Erythroblast (primary cell): ENCODE measurements at regions not wholly inside any gene's neighbourhood (a gene's known extent, or its start where the extent isn't known, plus 50 kb on each side); places are given as distances from the start of the nearest gene placed in this dataset.

ENCODE experiments used
- GATA1 ChIP-seq: IDR thresholded peaks from 2 replicates; pipeline ENCODE4 v1.6.1; 2011; ENCODE audit warnings: low read depth, mild to moderate bottlenecking, control low read depth, low read length, moderate library complexity
- POLR2A ChIP-seq: IDR thresholded peaks from 2 replicates; pipeline ENCODE4 v1.6.1; 2011; ENCODE audit warnings: mild to moderate bottlenecking, low read length

- TF ChIP-seq POLR2A (no peak), GATA1 (no peak)
Observed at GRCh38 chr2:62407838-62408237, 98.2 kb downstream of the TMEM17 start.
